Loucy (cell line): ENCODE measurements at regions not wholly inside any gene's neighbourhood (a gene's known extent, or its start where the extent isn't known, plus 50 kb on each side); places are given as distances from the start of the nearest gene placed in this dataset.

Experiments used
- CTCF ChIP-seq: fragments of 200-600 bp; sonication (generic); conservative IDR thresholded peaks from 2 replicates; pipeline ENCODE4 v1.5.1; 2014; ENCODE audit warnings: mild to moderate bottlenecking, antibody characterized with exemption, low read length
- EZH2phosphoT487 ChIP-seq: fragments of 200-600 bp; IDR thresholded peaks from 2 replicates; pipeline ENCODE4 v1.6.1; 2018; ENCODE audit warnings: antibody characterized with exemption, mild to moderate bottlenecking, moderate library complexity, borderline replicate concordance

DNA sequence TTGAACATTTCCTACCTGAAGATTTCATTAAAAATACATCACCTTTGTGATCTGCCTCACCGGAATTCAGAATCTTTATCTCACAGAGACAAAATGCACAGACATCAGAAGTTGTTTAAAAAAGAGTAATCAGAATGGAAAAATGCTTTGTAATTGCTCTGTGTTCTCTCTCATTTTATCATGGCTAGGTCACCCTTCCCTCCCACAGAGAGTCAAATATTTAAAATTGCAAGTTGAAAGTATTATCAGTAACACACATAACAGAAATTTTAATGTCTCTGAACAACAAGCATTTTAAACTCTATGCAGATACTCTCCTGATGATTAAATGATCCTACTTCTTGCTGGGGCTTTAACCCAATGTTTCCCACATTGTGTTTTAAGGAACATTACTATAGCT, 362.0 kb downstream of the CBLL2 start:
- TF ChIP-seq CTCF (no peak), EZH2phosphoT487 (no peak)
